HEK293T (cell line): ENCODE measurements at regions not wholly inside any gene's neighbourhood (a gene's known extent, or its start where the extent isn't known, plus 50 kb on each side); places are given as distances from the start of the nearest gene placed in this dataset.

Experiments
- CTCF ChIA-PET: fragments of 350-600 bp; formaldehyde crosslinking; extraction: SDS; loops from one replicate; lab custom pipeline; 2021; ENCODE audit warnings: antibody characterized with exemption, inconsistent platforms; lab: Yijun Ruan, JAX
- POLR2A ChIA-PET: fragments of 350-600 bp; formaldehyde crosslinking; extraction: SDS; loops from one replicate; lab custom pipeline; 2020; ENCODE audit warnings: antibody characterized with exemption, inconsistent platforms; lab: Yijun Ruan, JAX
- DNase-seq: peaks from one replicate; pipeline ENCODE4 v3.0.0; 2012; ENCODE audit warnings: mixed read lengths; ENCODE audit errors: extremely low spot score
- ARNT ChIP-seq: fragments of 450-650 bp; IDR thresholded peaks from 2 replicates; pipeline ENCODE4 v1.6.1; 2017; ENCODE audit warnings: mild to moderate bottlenecking
- BHLHE40 ChIP-seq: fragments of 450-650 bp; IDR thresholded peaks from 2 replicates; pipeline ENCODE4 v1.6.1; 2016; ENCODE audit warnings: mild to moderate bottlenecking, moderate library complexity, borderline replicate concordance
- CTBP1 ChIP-seq: fragments of 450-650 bp; IDR thresholded peaks from 2 replicates; pipeline ENCODE4 v1.6.1; 2016; ENCODE audit warnings: borderline replicate concordance
- ELF4 ChIP-seq: fragments of 450-650 bp; IDR thresholded peaks from 2 replicates; pipeline ENCODE4 v1.6.1; 2017; ENCODE audit warnings: antibody characterized with exemption
- FOXA1 ChIP-seq: fragments of 450-650 bp; IDR thresholded peaks from 2 replicates; pipeline ENCODE4 v1.6.1; 2016; ENCODE audit warnings: mild to moderate bottlenecking
- FOXK2 ChIP-seq: fragments of 450-650 bp; IDR thresholded peaks from 2 replicates; pipeline ENCODE4 v1.6.1; 2016; ENCODE audit warnings: mild to moderate bottlenecking
- FOXM1 ChIP-seq: fragments of 450-650 bp; IDR thresholded peaks from 2 replicates; pipeline ENCODE4 v1.6.1; 2017; ENCODE audit warnings: mild to moderate bottlenecking, borderline replicate concordance
- HDGF ChIP-seq: fragments of 450-650 bp; IDR thresholded peaks from 2 replicates; pipeline ENCODE4 v1.6.1; 2017; ENCODE audit warnings: antibody characterized with exemption, borderline replicate concordance
- L3MBTL2 ChIP-seq: fragments of 450-650 bp; conservative IDR thresholded peaks from 2 replicates; pipeline ENCODE4 v1.6.1; 2016; ENCODE audit warnings: mild to moderate bottlenecking
- LEF1 ChIP-seq: fragments of 450-650 bp; IDR thresholded peaks from 2 replicates; pipeline ENCODE4 v1.6.1; 2017; ENCODE audit warnings: mild to moderate bottlenecking, borderline replicate concordance
- NFRKB ChIP-seq: fragments of 450-650 bp; IDR thresholded peaks from 2 replicates; pipeline ENCODE4 v1.6.1; 2016; ENCODE audit warnings: mild to moderate bottlenecking, moderate library complexity
- SP1 ChIP-seq: fragments of 450-650 bp; IDR thresholded peaks from 2 replicates; pipeline ENCODE4 v1.6.1; 2017
- SUZ12 ChIP-seq: fragments of 450-650 bp; IDR thresholded peaks from 2 replicates; pipeline ENCODE4 v1.6.1; 2016; ENCODE audit warnings: mild to moderate bottlenecking
- TARDBP ChIP-seq: fragments of 450-650 bp; IDR thresholded peaks from 2 replicates; pipeline ENCODE4 v1.6.1; 2016
- ZNF384 ChIP-seq: fragments of 450-650 bp; IDR thresholded peaks from 2 replicates; pipeline ENCODE4 v1.6.1; 2016
- TF ChIP-seq, protein P1 (sequence below): fragments of 450-650 bp; IDR thresholded peaks from 2 replicates; pipeline ENCODE4 v1.6.1; 2016

DNA sequence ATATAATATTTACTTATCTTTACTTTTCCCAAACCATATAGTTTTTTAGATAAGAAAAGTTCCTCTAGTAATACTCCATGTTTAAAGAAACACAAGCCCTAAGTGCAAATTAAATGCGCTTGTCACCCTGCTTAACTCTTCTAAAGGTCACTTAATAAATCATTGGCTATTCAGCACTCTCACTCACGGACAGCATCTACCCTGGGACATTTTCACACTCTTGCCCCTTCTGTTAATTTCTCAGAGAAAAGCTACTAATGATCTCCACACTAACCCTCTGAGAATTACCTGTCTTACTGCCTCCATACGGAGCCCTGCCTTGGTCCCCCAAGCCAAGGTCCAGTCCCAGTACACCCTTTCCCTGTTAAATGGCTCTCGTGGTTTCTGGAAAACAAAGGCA is 102.2 kb downstream of the NRN1 start:
- ChIA-PET CTCF (interaction anchor here (0.6 kb wide), 1 partner anchor 1218 kb away, joined by 5 read pairs; no protein-coding TSS in a partner anchor), POLR2A (no interaction called here)
- TF ChIP-seq ELF4 = no peak
- no peak for TF ChIP-seq FOXM1
- no peak for TF ChIP-seq SUZ12
- TF ChIP-seq LEF1 = no peak
- no peak for TF ChIP-seq ZNF384
- no peak for TF ChIP-seq NFRKB
- no peak for TF ChIP-seq TARDBP
- TF ChIP-seq L3MBTL2 = no peak
- TF ChIP-seq ARNT = no peak
- TF ChIP-seq FOXK2 = no peak
- TF ChIP-seq SP1 = no peak
- no peak for TF ChIP-seq FOXA1
- TF ChIP-seq, protein P1, sequence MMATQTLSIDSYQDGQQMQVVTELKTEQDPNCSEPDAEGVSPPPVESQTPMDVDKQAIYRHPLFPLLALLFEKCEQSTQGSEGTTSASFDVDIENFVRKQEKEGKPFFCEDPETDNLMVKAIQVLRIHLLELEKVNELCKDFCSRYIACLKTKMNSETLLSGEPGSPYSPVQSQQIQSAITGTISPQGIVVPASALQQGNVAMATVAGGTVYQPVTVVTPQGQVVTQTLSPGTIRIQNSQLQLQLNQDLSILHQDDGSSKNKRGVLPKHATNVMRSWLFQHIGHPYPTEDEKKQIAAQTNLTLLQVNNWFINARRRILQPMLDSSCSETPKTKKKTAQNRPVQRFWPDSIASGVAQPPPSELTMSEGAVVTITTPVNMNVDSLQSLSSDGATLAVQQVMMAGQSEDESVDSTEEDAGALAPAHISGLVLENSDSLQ = no peak
- no peak for TF ChIP-seq CTBP1
- TF ChIP-seq HDGF = no peak
- TF ChIP-seq BHLHE40 = no peak
- no peak for DNase-seq

GRCh38 chr6:5899216-5900045 is 107.3 kb downstream of the NRN1 start:
- ChIA-PET CTCF (no interaction called here), POLR2A (no interaction called here)
- DNase-seq = no peak
- no peak for TF ChIP-seq BHLHE40
- no peak for TF ChIP-seq FOXK2
- TF ChIP-seq, protein P1 = no peak
- TF ChIP-seq SUZ12 = no peak
- no peak for TF ChIP-seq FOXA1
- TF ChIP-seq FOXM1 = no peak
- no peak for TF ChIP-seq CTBP1
- TF ChIP-seq LEF1 = no peak
- TF ChIP-seq HDGF = no peak
- no peak for TF ChIP-seq ARNT
- TF ChIP-seq TARDBP = no peak
- no peak for TF ChIP-seq L3MBTL2

DNA sequence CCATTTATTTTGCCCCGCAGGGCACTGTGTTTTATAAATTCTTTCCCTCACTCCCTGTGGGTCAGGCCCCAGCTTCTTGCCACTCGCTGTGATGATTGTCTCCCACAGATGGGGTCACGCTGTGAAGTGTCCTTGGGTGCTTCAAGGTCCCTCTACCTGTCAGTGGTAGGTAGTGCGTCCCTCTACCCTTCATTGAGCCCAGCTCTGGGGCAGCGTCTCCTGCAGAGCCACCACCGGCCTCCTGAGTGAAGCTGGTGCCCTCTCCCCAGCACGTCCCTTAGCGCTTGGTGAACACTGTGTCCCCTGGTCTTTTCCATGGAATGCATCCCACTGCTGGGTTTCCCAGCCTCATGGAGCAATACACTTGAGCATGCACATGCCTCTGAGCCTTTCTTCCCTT is 108.2 kb downstream of the NRN1 start:
- ChIA-PET POLR2A (no interaction called here), CTCF (no interaction called here)
- DNase-seq = peak; percentile 14
- TF ChIP-seq TARDBP = no peak
- no peak for TF ChIP-seq CTBP1
- no peak for TF ChIP-seq BHLHE40
- TF ChIP-seq, protein P1 = no peak
- TF ChIP-seq ZNF384 = no peak
- TF ChIP-seq FOXK2 = no peak
- no peak for TF ChIP-seq ARNT
- no peak for TF ChIP-seq ELF4
- TF ChIP-seq L3MBTL2 = no peak
- no peak for TF ChIP-seq NFRKB
- no peak for TF ChIP-seq FOXA1
- no peak for TF ChIP-seq HDGF
- no peak for TF ChIP-seq LEF1
- TF ChIP-seq SP1 = no peak
- TF ChIP-seq SUZ12 = no peak
- no peak for TF ChIP-seq FOXM1

DNA sequence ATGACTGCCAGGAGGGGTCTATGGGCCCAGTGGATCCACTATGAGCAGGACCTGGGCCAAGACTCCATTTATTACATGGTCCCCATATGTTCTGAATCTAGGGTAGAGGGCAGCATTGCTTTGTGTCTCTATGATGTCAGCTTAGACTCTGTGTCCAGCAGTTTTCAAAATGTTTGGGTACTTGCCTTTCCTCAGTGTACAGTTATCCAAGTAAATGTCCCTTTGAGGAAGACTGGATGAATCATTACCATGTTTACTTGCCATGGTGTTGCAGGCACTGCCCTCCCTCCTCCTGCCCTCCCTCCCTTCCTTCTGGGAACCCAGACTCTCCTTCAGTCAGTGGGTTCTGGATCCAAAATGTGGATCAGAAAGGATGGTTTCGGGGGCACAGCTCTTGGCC is 108.6 kb downstream of the NRN1 start:
- DNase-seq = no peak
- ChIA-PET CTCF (no interaction called here), POLR2A (no interaction called here)
- TF ChIP-seq FOXM1 (no peak), LEF1 (no peak), FOXA1 (no peak), TARDBP (no peak), ARNT (no peak), L3MBTL2 (no peak), NFRKB (no peak), ZNF384 (no peak), BHLHE40 (no peak), ELF4 (no peak), FOXK2 (no peak), SUZ12 (no peak), SP1 (no peak), CTBP1 (no peak), HDGF (no peak)
- TF ChIP-seq, protein P1 = no peak
